ENCODE measurements at regions not wholly inside any gene's neighbourhood (a gene's known extent, or its start where the extent isn't known, plus 50 kb on each side); places are given as distances from the start of the nearest gene placed in this dataset.

- DNase-seq: no peak
These were observed 177.2 kb downstream of the CTTN start for GRCh38 chr11:70575396-70576060.

GRCh38 chr11:70577258-70577603 lies 178.9 kb downstream of the CTTN start:
- DNase-seq: no peak

- no peak for DNase-seq
These were observed 179.6 kb downstream of the CTTN start for GRCh38 chr11:70577948-70578347.

GRCh38 chr11:70578371-70578770 lies 180.0 kb downstream of the CTTN start:
- DNase-seq: no peak

GRCh38 chr11:70578831-70579230 lies 180.5 kb downstream of the CTTN start:
- no peak for DNase-seq

- DNase-seq: no peak
These were observed 181.1 kb downstream of the CTTN start for GRCh38 chr11:70579316-70579955.

GRCh38 chr11:70580036-70580805 lies 181.9 kb downstream of the CTTN start:
- no peak for DNase-seq

GRCh38 chr11:70581991-70582885 lies 183.9 kb downstream of the CTTN start:
- DNase-seq: no peak

GRCh38 chr11:70582886-70583641 lies 184.7 kb downstream of the CTTN start:
- DNase-seq: no peak

GRCh38 chr11:70583781-70584218 lies 185.5 kb downstream of the CTTN start:
- DNase-seq: no peak

- no peak for DNase-seq
These were observed 186.3 kb downstream of the CTTN start for GRCh38 chr11:70584498-70585235.

- no peak for DNase-seq
These were observed 186.9 kb downstream of the CTTN start for GRCh38 chr11:70585236-70585545.

- DNase-seq: no peak
These were observed 188.1 kb downstream of the CTTN start for GRCh38 chr11:70586261-70587074.

- no peak for DNase-seq
These were observed 188.7 kb downstream of the CTTN start for GRCh38 chr11:70587075-70587389.

GRCh38 chr11:70590356-70590991 lies 192.1 kb downstream of the CTTN start:
- no peak for DNase-seq

- DNase-seq: no peak
These were observed 194.4 kb downstream of the CTTN start for GRCh38 chr11:70592641-70593165.

GRCh38 chr11:70593446-70593983 lies 195.2 kb downstream of the CTTN start:
- no peak for DNase-seq

GRCh38 chr11:70594031-70594430 lies 195.7 kb downstream of the CTTN start:
- no peak for DNase-seq

- DNase-seq: no peak
These were observed 196.3 kb downstream of the CTTN start for GRCh38 chr11:70594606-70595005.

- DNase-seq: no peak
These were observed 196.7 kb downstream of the CTTN start for GRCh38 chr11:70595016-70595415.
